KG1 (cell line): ENCODE measurements at regions not wholly inside any gene's neighbourhood (a gene's known extent, or its start where the extent isn't known, plus 50 kb on each side); places are given as distances from the start of the nearest gene placed in this dataset.

ENCODE experiments used
- DNase-seq: peaks from one replicate; lab custom pipeline; 2025; lab: John Stamatoyannopoulos, UW

- DNase-seq, result no peak
Measured at GRCh38 chr5:54644226-54644625, 126.7 kb downstream of the SNX18 start.

DNA sequence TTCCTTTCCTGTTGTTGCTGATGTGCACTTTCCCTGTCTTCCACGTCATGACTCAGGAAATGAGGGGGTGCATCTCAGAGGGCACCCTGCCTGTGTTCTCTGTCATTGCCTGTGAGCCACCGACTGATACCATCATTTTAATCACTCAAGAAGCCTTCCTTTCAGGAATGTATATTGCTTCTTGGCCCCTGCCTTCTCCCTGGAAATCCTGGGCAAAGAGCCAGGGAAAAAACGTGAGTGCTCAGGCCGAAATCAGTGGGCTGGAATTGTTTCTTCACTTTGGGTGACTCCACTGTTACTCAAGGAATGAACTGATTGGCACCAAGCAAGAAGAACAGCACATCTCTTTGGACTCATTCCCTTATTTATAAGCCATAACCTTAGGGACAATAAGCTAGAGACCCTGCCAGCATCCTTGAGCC lies 126.1 kb downstream of the SNX18 start:
- no peak for DNase-seq

DNA sequence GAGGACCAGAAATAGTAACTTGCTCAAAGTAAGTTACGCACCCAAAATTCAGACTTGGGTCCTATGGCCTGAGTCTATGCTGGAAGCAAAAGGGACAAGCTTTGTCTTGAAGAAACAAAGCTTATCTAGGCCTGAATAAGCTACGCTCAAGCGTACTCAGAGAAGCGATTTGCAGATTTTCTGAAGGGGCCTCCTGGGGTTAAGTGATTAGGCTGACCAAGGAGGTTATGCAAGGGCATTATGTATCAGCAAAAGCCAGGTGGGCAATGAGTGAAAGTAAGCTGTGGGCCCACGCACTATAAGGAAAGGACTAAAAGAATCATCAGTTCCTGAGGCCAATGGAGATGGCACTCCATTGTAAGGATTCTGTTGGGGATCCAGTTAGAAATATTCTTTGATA lies 122.1 kb downstream of the SNX18 start:
- DNase-seq, result no peak

DNA sequence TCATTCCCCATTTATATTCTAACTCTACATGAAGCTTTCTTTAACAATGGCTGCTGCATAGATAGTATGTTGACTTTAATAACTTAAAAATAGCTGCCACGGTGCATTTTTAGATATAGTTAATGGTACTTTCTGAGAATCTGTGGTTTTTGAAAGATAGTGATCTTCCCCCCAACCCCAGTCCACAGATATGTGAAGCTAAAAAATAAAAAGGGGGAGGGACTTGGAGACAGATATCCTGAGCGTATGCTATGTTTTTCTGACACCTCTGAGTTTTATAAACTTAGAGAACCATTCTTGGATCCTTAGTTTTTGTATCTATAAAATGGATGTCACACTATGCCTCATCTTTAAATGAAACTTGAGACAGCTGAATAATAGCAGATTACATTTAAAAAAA lies 120.5 kb downstream of the SNX18 start:
- no peak for DNase-seq

GRCh38 chr5:54637654-54638053 lies 120.1 kb downstream of the SNX18 start:
- no peak for DNase-seq

- no peak for DNase-seq
Measured at GRCh38 chr5:54634089-54634488, 116.5 kb downstream of the SNX18 start.

- DNase-seq, result no peak
Measured at GRCh38 chr5:54632131-54632701, 114.7 kb downstream of the SNX18 start.

- no peak for DNase-seq
Measured at GRCh38 chr5:54630738-54631359, 113.3 kb downstream of the SNX18 start.

GRCh38 chr5:54629115-54629514 lies 111.6 kb downstream of the SNX18 start:
- DNase-seq, result no peak

- DNase-seq, result no peak
Measured at GRCh38 chr5:54628050-54628449, 110.5 kb downstream of the SNX18 start.

DNA sequence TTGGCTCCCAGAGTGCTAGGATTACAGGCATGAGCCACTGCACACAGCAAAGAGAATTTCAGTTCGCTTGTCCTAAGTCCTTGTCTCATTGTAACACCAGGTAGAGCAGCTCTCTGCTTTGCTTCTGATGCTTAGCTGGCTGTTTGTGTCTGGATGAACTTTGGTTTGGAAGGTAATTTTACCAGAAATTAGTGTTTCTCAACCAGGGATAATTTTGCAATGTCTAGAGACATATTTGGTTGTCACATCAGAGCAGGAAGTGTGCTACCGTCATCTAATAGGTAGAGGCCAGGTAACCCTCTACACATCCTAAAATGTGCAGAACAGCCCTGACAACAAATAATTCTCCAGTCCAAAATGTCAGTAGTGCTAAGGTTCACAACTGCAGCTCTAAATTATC lies 108.8 kb downstream of the SNX18 start:
- DNase-seq, result no peak

DNA sequence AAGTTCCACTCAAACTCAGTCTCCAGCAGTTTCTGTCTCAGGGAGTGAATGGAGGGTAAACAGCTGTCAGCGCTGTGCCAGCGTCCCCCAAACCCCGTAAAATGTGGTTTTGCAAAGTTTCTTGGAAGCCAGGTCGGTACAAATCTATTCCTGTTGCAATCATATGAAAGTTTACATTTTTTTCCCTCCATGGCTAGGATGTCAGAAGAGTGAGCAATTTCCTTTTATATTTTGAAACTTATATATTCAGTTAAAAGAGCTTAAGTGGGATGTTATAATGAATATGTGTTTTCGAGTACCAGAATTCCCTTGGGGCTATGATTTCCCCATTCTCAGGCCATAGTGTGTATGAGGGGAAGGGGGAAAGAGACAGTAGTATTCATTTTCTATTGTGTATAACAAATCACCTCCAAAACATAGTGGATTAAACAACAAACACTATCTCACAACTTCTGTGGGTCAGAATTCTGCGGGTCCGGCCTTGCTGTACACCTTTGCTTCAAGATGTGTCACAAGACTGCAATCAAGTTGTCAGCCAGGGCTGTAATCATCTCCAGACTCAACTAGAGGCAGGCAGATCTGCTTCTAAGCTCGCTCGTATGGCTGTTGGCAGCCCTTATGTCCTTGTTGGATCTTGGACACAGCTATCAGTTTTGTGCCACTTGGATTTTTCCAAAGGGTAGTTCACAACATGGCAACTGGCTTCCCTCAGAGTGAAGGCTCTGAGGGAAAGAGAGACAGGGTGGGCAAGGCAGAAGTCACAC lies 107.4 kb downstream of the SNX18 start:
- no peak for DNase-seq

DNA sequence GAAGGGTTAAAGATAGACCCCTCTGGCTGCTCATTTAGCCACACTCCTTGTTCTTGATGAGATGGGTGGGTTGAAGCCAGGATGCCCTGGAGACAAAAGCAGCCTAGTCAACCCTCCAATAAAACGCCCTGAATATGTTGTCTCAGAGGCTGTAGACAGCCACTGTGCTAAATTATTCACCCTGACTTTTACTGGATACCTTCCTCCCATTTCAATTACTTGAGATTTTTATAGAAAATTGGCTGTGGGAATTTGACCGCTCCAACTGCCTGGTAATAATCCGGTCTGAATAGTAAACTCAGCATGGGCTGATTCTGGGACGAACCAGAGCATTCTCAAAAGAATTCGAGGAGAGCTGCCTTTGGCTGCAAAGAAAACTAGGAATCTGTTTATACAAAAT lies 104.2 kb downstream of the SNX18 start:
- no peak for DNase-seq

DNA sequence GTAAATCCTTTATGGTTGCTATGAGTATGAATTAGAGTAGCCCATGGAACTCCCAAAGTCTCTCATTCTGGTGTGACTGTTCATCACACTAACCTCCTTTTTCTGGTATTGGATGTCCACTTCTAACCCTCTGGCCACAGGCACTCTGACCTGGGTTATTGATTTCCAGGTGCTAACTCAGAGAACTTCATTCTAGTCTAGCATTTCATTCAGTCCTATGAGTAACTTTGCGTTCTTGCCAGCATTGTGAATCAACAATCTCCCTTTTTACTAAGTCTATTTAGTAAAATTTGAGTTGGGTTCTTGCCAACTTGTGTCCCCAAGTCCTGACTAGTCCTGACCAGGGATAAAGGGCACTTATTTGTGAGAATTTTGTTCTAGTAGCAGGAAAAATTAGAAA lies 103.5 kb downstream of the SNX18 start:
- DNase-seq, result no peak

GRCh38 chr5:54620141-54620933 lies 102.8 kb downstream of the SNX18 start:
- DNase-seq, result no peak

DNA sequence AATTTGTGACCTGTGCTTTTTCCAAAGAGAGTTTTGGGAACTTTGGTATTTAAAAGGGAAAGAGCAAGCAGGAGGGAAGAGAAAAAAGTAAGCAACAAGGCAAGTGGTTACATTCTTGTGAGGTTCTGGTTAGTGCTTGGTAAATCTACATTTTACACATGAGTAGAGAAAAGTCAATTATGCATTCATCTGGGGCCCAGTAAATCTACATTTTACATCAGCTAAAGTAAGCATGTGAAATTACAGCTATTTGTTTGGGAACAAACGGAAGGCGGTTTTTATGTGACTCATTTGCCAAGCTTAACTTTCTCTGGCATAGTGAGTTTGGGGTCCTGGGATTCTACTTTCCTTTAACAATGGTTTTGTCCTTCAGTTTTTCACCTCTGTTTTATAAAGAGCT lies 102.2 kb downstream of the SNX18 start:
- DNase-seq, result no peak

DNA sequence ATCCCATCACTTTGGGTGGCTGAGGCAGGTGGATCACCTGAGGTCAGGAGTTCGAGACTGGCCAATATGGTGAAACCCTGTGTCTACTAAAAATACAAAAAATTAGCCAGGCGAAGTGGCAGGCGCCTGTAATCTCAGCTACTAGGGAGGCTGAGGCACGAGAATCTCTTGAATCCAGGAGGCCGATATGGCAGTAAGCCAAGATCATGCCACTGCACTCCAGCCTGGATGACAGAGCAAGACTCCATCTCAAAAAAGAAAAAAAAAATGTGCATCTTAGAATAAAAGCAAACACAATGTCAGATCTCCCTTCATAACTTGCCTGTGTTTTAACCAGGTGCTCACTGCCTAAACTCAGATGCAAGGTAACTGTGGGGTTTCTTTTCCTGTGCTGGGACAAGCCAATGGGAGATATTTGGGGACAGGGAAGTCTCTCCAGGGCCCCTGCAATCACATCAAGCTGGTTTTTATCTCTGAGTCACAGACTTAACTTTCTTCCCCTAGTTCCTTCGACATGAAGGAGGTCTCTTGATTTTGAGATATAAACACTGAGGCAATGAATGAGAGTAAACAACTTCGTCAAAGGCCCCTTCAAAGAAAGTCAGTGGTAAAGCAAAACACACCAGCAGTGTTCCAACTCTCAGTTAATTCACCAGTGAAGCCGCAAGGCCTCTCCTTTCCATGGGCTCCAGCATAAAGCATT lies 99.1 kb downstream of the SNX18 start:
- no peak for DNase-seq

GRCh38 chr5:54616031-54616430 lies 98.5 kb downstream of the SNX18 start:
- DNase-seq, result no peak

- DNase-seq, result no peak
Measured at GRCh38 chr5:54615381-54615780, 97.8 kb downstream of the SNX18 start.

DNA sequence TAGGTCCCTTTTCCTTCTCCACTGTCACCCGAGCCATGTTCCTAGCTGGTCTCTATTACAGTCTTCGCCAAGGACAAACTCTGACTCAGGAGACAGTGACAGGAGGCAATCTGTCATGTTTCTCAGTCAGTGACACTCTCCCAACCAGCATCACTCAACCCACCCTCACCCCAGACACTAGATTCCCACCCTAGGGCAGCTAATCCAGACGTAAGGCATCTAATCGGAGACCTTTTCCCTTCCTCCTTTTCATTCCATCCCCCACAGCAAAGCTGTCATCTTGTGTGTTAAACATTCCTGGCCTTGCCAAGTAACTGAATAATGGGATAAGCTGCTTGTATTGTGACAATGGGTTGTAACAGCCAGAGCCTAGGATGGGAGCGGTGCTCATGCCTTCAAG lies 95.2 kb downstream of the SNX18 start:
- DNase-seq, result no peak

- no peak for DNase-seq
Measured at GRCh38 chr5:54611290-54611951, 93.9 kb downstream of the SNX18 start.
